Karpas-422 (cell line): ENCODE measurements at regions not wholly inside any gene's neighbourhood (a gene's known extent, or its start where the extent isn't known, plus 50 kb on each side); places are given as distances from the start of the nearest gene placed in this dataset.

ENCODE experiments used
- DNase-seq: peaks from one replicate; pipeline ENCODE4 v3.0.0-alpha.2; 2015
- H2AFZ ChIP-seq: fragments of 200-600 bp; sonication (generic); 2 replicates; pipeline ENCODE4 v1.6.1; 2014; ENCODE audit warnings: antibody characterized with exemption, low read length, mixed read lengths
- H3K27ac ChIP-seq: fragments of 200-600 bp; sonication (generic); 2 replicates; pipeline ENCODE4 v1.5.1; 2014; ENCODE audit warnings: mild to moderate bottlenecking, low read length, moderate library complexity
- H3K27me3 ChIP-seq: fragments of 200-600 bp; sonication (generic); 2 replicates; pipeline ENCODE4 v1.6.1; 2014; ENCODE audit warnings: low read length, mixed read lengths
- H3K36me3 ChIP-seq: fragments of 200-600 bp; sonication (generic); 2 replicates; pipeline ENCODE4 v1.6.1; 2014; ENCODE audit warnings: low read length, mixed read lengths; ENCODE audit not compliant: insufficient read depth
- H3K4me1 ChIP-seq: fragments of 200-600 bp; sonication (generic); 2 replicates; pipeline ENCODE4 v1.6.1; 2014; ENCODE audit warnings: mild to moderate bottlenecking, low read length, mixed read lengths
- H3K4me2 ChIP-seq: fragments of 200-600 bp; sonication (generic); 2 replicates; pipeline ENCODE4 v1.6.1; 2014; ENCODE audit warnings: low read length, low read depth, mild to moderate bottlenecking; ENCODE audit not compliant: poor library complexity, severe bottlenecking
- H3K4me3 ChIP-seq: fragments of 200-600 bp; sonication (generic); 2 replicates; pipeline ENCODE4 v1.5.1; 2014; ENCODE audit warnings: mild to moderate bottlenecking, antibody characterized with exemption, low read length, mixed read lengths
- H3K79me2 ChIP-seq: fragments of 200-600 bp; sonication (generic); 2 replicates; pipeline ENCODE4 v1.6.1; 2014; ENCODE audit warnings: mild to moderate bottlenecking, low read length, mixed read lengths
- H3K9ac ChIP-seq: fragments of 200-600 bp; sonication (generic); 2 replicates; pipeline ENCODE4 v1.6.0; 2014; ENCODE audit warnings: low read length
- H3K9me2 ChIP-seq: fragments of 200-600 bp; sonication (generic), shearing (Covaris generic); replicated peaks from 2 replicates; pipeline ENCODE4 v1.6.0; 2014; ENCODE audit warnings: mild to moderate bottlenecking, low read length, moderate library complexity; ENCODE audit not compliant: insufficient read depth
- H3K9me3 ChIP-seq: fragments of 300-700, 200-600 bp; sonication (generic); 2 replicates; pipeline ENCODE4 v1.6.1; 2014; ENCODE audit warnings: low read length, mixed read lengths
- H4K20me1 ChIP-seq: fragments of 200-600 bp; sonication (generic); 2 replicates; pipeline ENCODE4 v1.6.1; 2014; ENCODE audit warnings: mild to moderate bottlenecking, antibody characterized with exemption, low read length, low read depth; ENCODE audit not compliant: insufficient read depth

DNA sequence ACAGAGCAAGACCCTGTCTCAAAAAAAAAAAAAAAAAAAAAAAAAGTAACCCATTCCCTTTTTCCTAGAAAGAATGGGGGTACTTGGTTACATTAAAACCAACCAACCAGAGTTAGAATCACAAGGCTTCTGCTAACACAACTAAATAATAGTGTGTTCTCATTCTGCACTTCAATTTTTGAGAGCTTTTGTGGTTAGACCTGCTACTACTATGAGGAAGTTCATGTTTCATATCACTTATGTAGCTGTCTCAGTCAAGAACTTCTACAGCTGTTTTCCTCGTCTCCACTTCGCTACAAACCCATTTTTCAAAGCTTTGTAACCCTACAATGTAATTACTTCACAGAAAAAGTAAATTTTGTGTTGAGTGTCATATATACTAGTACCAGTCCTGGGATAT lies 58.3 kb downstream of the PDHA2 start:
- H3K9ac ChIP-seq = no peak overlapping the region
- no peak overlapping the region for H2AFZ ChIP-seq
- no peaks in the 10 kb centered on the region for H4K20me1 ChIP-seq
- H3K9me2 ChIP-seq = no peaks in the 10 kb centered on the region
- no peaks in the 10 kb centered on the region for H3K27me3 ChIP-seq
- H3K4me1 ChIP-seq = no peaks in the 10 kb centered on the region
- H3K4me2 ChIP-seq = no peak overlapping the region
- no peak for DNase-seq
- no peak overlapping the region for H3K27ac ChIP-seq
- no peaks in the 10 kb centered on the region for H3K79me2 ChIP-seq
- H3K9me3 ChIP-seq = peaks cover 15% of the 10 kb centered on the region
- H3K4me3 ChIP-seq = no peak overlapping the region
- H3K36me3 ChIP-seq = no peaks in the 10 kb centered on the region

DNA sequence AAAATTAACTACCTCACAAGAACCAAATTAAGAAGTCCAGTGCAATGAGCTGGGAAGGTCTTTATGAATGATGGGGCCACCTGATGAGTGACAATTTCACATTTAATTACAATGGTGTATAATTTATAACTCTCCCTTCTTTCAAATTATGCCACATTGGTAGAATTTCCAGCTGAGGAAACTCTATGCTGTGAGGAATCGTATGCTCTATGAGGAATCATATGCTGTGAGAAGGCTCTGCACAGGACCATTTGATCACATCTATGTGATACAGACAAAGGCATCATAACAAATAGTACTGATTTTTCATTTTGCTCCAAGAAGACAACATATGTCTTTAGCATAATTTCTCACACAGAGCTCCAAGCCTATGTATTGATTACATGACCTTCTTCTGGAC lies 69.3 kb downstream of the PDHA2 start:
- no peaks in the 10 kb centered on the region for H3K36me3 ChIP-seq
- no peak overlapping the region for H3K4me2 ChIP-seq

DNA sequence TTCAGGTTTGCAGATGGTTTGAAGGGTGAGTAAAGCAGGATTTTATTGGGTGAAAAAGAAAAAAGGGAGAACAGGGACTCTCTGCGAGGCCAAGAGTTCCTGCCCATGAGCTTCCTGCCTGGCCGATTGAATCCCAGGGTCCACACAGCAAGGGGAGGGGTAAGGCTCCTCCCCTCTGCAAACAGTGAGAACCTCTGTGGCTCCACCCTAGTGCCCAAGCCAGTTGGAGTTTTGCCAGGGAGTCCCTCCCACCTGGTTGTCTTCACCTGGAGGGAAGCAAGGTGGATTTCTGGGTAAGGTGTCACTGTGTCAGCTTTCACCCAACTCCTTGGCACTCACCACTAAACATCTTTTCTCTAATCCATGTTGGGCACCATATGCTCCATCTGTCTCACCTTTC lies 70.9 kb downstream of the PDHA2 start:
- H3K4me1 ChIP-seq = no peaks in the 10 kb centered on the region
- no peaks in the 10 kb centered on the region for H4K20me1 ChIP-seq
- H3K4me3 ChIP-seq = no peak overlapping the region
- H2AFZ ChIP-seq = no peak overlapping the region
- no peaks in the 10 kb centered on the region for H3K9me2 ChIP-seq
- no peak overlapping the region for H3K4me2 ChIP-seq
- H3K27me3 ChIP-seq = no peaks in the 10 kb centered on the region
- no peaks in the 10 kb centered on the region for H3K36me3 ChIP-seq
- H3K9me3 ChIP-seq = no peaks in the 10 kb centered on the region; the same call in 1 of the 2 replicates
- no peak for DNase-seq
- H3K27ac ChIP-seq = no peak overlapping the region
- H3K79me2 ChIP-seq = no peaks in the 10 kb centered on the region
- no peak overlapping the region for H3K9ac ChIP-seq

More for the DNA sequence above, 69.3 kb downstream of the PDHA2 start:
- Histone ChIP-seq H4K20me1 (no peaks in the 10 kb centered on the region), H3K79me2 (no peaks in the 10 kb centered on the region), H3K9ac (no peak overlapping the region), H3K9me2 (no peaks in the 10 kb centered on the region), H3K4me1 (no peaks in the 10 kb centered on the region), H3K27me3 (no peaks in the 10 kb centered on the region), H3K9me3 (no peaks in the 10 kb centered on the region; the same call in 1 of the 2 replicates), H2AFZ (no peak overlapping the region), H3K4me3 (no peak overlapping the region), H3K27ac (no peak overlapping the region)
- no peak for DNase-seq

DNA sequence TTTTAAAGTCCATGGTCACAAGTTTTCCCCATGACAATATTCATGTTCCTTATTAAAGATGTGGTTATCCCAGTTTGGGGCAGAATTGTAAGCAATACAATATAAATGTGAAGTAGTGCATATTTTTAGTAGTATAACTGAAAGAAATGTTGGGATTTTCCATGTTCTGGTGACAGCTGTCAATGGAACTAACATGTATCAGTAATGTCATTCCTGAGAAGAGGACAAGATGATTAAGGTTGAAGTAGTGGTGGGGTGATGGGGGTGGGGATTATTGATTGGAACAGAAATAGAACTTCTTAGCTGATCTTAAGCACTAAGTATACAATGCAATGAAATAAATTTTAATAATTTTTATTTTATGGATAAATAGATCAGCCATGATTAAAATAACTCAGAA lies 81.6 kb downstream of the PDHA2 start:
- DNase-seq = no peak
- H3K9me2 ChIP-seq = no peaks in the 10 kb centered on the region
- no peak overlapping the region for H3K9ac ChIP-seq
- H3K4me3 ChIP-seq = no peak overlapping the region
- no peak overlapping the region for H3K27ac ChIP-seq
- H3K9me3 ChIP-seq = peaks cover 3% of the 10 kb centered on the region
- no peaks in the 10 kb centered on the region for H4K20me1 ChIP-seq
- no peak overlapping the region for H3K4me2 ChIP-seq
- no peaks in the 10 kb centered on the region for H3K27me3 ChIP-seq
- H2AFZ ChIP-seq = no peak overlapping the region
- H3K36me3 ChIP-seq = no peaks in the 10 kb centered on the region
- no peaks in the 10 kb centered on the region for H3K79me2 ChIP-seq
- H3K4me1 ChIP-seq = no peaks in the 10 kb centered on the region

DNA sequence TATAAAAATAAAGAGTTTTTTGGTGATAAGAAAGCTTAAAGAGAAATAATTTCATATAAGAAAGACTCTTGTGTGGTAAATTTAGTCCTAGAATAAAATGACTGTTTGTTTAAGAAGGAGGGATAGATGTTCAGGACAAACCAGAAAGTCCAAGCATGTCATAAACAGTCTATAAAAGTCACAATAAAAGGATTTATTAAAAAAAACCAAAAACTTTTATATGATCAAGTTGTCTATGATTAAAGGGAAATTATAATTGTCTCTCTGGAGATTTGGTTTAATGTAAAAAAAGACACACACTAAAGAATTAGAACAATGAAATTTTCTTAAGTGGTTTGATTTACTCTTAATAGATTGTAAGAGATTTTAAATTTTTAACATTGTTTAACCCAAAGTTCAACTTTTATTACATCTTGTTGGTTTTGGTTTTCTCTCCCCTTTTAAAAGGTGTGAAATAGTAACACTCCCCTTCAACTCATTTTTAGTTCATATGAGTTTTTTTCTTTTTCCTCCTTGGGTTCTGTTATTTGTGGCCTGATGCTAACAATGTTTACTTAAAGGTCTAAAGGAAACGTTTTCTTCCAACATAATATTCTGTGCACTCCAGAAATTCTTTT lies 89.7 kb downstream of the PDHA2 start:
- H3K9me3 ChIP-seq = peaks cover 19% of the 10 kb centered on the region
- H2AFZ ChIP-seq = no peak overlapping the region
- no peaks in the 10 kb centered on the region for H3K9me2 ChIP-seq
- no peaks in the 10 kb centered on the region for H3K36me3 ChIP-seq
- no peak overlapping the region for H3K4me3 ChIP-seq
- H3K27ac ChIP-seq = no peak overlapping the region
- no peak overlapping the region for H3K9ac ChIP-seq
- H3K27me3 ChIP-seq = no peaks in the 10 kb centered on the region
- H3K79me2 ChIP-seq = no peaks in the 10 kb centered on the region
- H4K20me1 ChIP-seq = no peaks in the 10 kb centered on the region
- peak; percentile 41 for DNase-seq
- H3K4me2 ChIP-seq = no peak overlapping the region
- H3K4me1 ChIP-seq = no peaks in the 10 kb centered on the region

DNA sequence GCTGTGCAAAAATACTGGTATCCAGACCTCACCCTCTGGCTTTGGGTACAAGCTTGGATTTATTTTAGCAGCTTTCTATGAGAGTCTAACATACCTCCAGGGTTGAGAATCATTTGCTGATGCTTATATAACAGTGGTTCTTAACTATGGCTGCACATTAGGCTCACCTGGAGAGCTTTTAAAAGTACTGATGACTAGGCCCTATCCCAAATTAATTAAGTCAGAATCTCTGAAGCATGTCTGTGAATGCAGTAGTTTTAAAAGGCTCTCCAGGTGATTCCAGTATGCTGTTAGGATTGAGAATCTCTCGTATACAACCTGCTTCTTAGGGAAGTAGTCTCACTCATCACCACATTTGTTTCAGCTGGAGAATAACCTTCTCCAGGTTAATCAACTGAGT lies 99.2 kb downstream of the PDHA2 start:
- Histone ChIP-seq H4K20me1 (no peaks in the 10 kb centered on the region), H3K4me1 (no peaks in the 10 kb centered on the region), H3K9ac (no peak overlapping the region), H3K9me2 (no peaks in the 10 kb centered on the region), H2AFZ (no peak overlapping the region), H3K36me3 (no peaks in the 10 kb centered on the region), H3K27ac (no peak overlapping the region), H3K4me2 (no peak overlapping the region), H3K27me3 (no peaks in the 10 kb centered on the region), H3K4me3 (no peak overlapping the region), H3K79me2 (no peaks in the 10 kb centered on the region), H3K9me3 (peaks cover 11% of the 10 kb centered on the region; the same call in 1 of the 2 replicates)
- no peak for DNase-seq

DNA sequence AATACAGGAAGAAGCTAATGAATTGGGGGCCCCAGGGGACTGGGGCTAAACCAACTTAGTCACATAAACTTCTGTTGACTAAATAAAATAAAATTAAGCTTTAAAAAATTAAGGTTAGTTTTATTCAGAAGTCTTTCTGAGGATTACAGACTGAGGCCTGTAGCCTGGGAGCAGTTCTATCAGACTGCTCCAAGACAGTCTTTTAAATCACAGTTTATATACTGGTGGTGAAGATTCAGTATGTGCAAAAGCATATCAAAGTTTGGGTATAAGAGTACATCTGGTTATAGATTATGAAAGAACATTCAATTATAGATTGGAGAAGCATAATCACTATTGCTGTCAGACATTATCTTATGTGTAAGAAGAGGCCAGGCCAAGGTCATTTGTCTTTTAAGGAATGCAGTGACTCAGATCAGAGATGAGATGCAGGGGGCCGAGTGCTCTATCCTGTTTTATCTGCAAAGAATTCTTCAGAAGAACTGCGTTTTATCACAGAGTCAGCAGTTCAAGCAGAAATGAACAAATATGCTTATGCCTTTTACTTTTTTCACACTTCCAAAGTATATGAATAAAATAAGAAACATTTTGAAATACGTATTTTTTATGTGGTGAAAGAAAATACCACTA lies 109.4 kb downstream of the PDHA2 start:
- H3K4me1 ChIP-seq = no peaks in the 10 kb centered on the region
- H3K9ac ChIP-seq = no peak overlapping the region
- no peaks in the 10 kb centered on the region for H3K36me3 ChIP-seq
- no peaks in the 10 kb centered on the region for H4K20me1 ChIP-seq
- H3K4me3 ChIP-seq = no peak overlapping the region
- no peaks in the 10 kb centered on the region for H3K27me3 ChIP-seq
- no peak for DNase-seq
- no peaks in the 10 kb centered on the region for H3K9me2 ChIP-seq
- H3K4me2 ChIP-seq = no peak overlapping the region
- H3K9me3 ChIP-seq = peaks cover 10% of the 10 kb centered on the region; the same call in 1 of the 2 replicates
- no peak overlapping the region for H2AFZ ChIP-seq
- no peaks in the 10 kb centered on the region for H3K79me2 ChIP-seq
- no peak overlapping the region for H3K27ac ChIP-seq

DNA sequence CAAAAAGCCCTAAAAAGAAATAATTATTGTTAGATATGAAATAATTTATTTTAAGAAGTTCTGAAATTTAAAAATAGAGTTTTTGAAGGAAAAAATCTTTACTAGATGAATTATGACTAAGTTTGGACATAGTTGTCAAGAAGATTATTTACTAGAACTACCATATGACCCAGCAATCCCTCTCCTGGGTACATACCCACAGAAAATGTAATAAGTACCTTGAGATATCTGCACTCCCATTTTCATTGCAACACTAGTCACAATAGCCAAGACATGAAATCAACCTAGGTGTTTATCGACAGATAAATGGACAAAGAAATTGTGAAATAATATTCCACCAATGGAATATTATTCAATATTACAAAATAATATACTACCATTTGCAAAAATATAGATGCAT lies 109.9 kb downstream of the PDHA2 start:
- Histone ChIP-seq H3K36me3 (no peaks in the 10 kb centered on the region), H3K9ac (no peak overlapping the region), H3K9me2 (no peaks in the 10 kb centered on the region), H3K9me3 (peaks cover 8% of the 10 kb centered on the region; the same call in 1 of the 2 replicates), H3K79me2 (no peaks in the 10 kb centered on the region), H3K27me3 (no peaks in the 10 kb centered on the region), H3K4me1 (no peaks in the 10 kb centered on the region), H2AFZ (no peak overlapping the region), H3K4me2 (no peak overlapping the region), H3K4me3 (no peak overlapping the region), H3K27ac (no peak overlapping the region), H4K20me1 (no peaks in the 10 kb centered on the region)
- no peak for DNase-seq
